ENCODE measurements at regions not wholly inside any gene's neighbourhood (a gene's known extent, or its start where the extent isn't known, plus 50 kb on each side); places are given as distances from the start of the nearest gene placed in this dataset.

DNA sequence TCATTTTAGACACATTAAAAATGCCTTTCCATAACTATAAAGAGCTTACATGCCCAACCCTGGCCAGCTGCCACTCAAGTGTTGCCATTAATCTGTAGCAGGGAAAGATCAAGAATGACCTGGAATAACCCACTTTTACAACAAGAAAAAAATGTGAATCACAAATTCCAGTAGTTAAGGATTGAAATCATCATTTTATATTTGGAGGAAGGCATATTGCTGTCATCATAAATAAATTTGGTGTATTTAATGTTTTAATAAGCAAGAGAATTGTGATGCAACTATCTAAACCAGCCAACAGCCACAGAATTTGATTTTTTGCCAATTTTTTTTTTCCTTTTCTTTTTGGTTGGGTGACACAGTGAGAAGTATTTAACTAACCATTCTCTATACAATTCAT, 240.0 kb upstream of the SEMA6D start:
- TF ChIP-seq, protein P1, sequence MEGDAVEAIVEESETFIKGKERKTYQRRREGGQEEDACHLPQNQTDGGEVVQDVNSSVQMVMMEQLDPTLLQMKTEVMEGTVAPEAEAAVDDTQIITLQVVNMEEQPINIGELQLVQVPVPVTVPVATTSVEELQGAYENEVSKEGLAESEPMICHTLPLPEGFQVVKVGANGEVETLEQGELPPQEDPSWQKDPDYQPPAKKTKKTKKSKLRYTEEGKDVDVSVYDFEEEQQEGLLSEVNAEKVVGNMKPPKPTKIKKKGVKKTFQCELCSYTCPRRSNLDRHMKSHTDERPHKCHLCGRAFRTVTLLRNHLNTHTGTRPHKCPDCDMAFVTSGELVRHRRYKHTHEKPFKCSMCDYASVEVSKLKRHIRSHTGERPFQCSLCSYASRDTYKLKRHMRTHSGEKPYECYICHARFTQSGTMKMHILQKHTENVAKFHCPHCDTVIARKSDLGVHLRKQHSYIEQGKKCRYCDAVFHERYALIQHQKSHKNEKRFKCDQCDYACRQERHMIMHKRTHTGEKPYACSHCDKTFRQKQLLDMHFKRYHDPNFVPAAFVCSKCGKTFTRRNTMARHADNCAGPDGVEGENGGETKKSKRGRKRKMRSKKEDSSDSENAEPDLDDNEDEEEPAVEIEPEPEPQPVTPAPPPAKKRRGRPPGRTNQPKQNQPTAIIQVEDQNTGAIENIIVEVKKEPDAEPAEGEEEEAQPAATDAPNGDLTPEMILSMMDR (conservative IDR thresholded peaks at IDR 0.05; ENCODE audit: low read depth, low read length), result no peak
- TF ChIP-seq ELK1 (IDR thresholded peaks at IDR 0.05; ENCODE audit: borderline replicate concordance, low read depth, low read length) (no peak), POLR2A (IDR thresholded peaks at IDR 0.05; ENCODE audit: low read depth, low read length) (no peak)

All from IMR-90 (cell line).